GM20431 (cell line): ENCODE measurements at regions not wholly inside any gene's neighbourhood (a gene's known extent, or its start where the extent isn't known, plus 50 kb on each side); places are given as distances from the start of the nearest gene placed in this dataset.
"Not testable (repeated sequence)": the region's sequence is repeated elsewhere in the genome, so short reads cannot be mapped to it uniquely, and the experiment has no call there.

Experiments used
- in situ Hi-C: fragments of 300-500 bp; cut with MseI, MboI; formaldehyde crosslinking; loops from one replicate; pipeline ENCODE4 v1.15.0; 2020; ENCODE audit warnings: low sequenced_read_pairs; ENCODE audit not compliant: unreplicated experiment

DNA sequence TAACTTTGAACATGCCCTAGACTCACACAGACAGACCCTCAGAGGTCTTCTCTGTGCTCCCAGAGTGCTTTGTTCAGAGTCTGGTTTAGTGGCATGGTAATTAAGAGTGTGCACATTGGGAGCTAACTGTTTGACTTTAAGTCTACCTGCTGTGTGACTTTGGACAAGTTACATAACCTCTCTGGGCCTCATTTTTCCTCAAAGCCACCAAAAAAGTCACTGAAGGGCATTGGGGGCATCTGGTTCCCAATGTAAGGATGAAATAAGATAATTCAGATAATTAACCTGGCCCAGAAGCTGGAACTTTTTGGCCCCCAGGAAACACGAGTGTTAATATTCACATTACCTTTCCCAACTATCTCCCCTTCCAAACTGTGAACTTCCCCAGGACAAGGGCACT is 341.1 kb downstream of the BCL2L11 start:
- in situ Hi-C loops, result not testable (repeated sequence)

DNA sequence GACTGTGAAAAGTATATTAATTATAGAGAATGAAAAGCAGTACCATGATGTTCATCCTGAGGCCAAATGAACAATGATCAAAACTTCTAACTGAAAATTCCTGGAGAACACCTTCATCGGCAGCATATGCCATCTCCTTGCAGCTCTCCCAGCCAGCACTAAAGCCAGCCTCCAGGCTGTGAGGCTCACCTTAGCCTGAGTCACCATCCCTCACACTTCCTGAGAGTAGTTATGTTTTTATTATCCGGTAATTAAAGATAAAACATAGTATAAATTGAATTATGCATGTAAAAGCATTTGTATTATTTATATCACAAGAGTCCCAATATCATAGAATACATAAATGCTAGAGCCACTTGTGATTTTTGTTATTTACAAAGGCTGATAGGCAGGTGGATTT is 341.9 kb downstream of the BCL2L11 start:
- in situ Hi-C loops, result not testable (repeated sequence)

DNA sequence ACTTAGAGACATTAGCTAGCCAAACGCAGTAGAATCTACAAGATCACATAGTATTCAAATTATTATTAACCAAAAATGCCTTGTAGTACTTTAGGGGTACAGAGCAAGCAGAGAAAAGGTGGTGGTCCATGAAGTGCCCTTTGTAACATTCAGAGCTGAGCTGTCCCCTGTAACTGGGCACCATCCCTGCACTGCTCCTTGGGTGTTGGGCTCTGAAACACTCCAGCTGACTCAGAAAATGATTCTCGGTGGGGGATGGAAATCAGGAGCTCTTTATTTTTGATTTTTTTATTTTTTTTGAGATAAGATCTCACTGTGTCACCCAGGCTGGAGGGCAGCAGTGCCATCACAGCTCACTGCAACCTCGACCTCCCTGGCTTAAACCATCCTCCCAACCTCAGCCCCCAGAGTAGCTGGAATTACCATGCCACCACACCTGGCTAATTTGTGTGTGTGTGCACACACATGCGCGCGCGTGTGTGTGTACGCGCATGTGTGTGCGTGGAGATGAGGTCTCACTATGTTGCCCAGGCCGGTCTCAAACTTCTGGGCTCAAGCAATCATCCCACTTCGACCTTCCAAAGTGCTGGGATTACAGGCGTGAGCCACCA is 342.6 kb downstream of the BCL2L11 start:
- in situ Hi-C loops, result not testable (repeated sequence)

DNA sequence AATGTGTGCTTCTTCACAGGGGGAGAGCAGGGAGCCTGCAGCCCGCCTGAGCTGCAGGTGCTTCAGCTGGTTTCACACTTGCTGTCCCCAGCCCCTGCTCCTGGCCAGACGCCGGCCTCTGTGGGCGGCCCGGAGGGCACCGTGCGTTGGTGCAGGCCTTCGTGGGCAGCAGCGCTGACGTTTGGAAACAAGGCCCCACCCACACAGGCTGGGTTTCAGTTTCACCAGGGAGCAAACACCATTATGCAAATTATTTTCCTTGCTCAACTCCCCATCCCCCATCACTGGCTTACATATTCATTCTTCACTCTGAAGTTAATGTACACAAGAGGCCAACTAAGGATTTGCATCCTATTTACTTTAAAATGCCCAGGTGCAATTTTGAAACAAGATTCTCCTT is 343.2 kb downstream of the BCL2L11 start:
- in situ Hi-C loops, result not testable (repeated sequence)

DNA sequence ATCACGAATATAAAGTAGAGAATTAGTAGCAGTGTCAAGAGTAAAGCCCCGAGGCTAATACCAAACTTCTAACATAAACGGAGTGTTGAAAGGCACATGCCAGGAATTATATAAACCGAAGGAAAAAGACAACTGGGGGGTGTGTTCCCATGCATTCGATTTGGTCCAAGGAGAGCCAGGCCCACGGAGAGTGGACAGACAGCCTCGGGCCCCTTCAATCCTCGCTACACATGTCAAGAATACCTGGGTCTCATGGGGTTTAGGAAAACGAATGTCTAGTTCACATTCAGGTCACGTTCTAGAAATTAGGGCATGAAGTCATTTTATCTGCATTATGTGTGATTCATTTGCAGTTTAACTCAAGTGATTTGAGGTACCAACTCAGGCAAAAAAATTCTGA is 343.7 kb downstream of the BCL2L11 start:
- in situ Hi-C loops, result not testable (repeated sequence)

DNA sequence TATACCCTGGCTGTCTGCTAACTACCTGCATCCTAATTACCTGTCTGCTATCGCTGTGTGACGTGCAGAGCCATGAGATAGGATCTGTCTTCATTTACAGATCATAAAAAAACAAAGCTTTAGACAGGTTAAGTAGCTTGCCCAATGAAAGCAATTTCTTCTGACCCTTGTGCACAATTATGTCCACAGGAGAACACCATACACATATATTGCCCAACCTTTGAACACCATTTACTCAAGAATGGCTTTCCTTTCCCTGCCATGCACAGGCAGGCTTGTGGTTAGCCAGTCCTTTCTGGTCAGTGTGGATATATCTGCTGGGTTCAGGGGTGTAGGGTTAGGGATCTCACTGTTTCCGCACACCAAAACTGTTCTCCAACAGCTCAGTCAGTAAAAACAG is 344.8 kb downstream of the BCL2L11 start:
- in situ Hi-C loops, result not testable (repeated sequence)

DNA sequence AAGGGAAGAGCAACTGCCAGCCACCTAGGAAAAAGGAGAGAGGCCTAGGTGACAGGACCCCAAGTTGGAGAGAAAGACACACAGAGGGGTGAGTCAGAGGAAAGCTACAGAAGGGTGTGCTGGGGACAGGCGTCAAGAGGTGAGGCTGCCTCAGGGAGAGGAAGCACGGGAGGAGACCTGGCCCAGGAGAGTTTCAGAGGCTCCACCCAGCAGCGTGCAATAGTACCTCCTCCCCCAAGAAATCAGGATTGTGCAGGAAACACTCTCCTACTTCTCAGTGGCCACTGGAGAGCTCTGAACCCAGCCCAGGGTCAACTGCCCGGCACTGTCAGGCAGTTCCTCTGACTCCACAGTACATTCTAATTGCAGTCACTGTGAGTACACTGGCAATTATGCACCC is 346.0 kb downstream of the BCL2L11 start:
- in situ Hi-C loops, result not testable (repeated sequence)

DNA sequence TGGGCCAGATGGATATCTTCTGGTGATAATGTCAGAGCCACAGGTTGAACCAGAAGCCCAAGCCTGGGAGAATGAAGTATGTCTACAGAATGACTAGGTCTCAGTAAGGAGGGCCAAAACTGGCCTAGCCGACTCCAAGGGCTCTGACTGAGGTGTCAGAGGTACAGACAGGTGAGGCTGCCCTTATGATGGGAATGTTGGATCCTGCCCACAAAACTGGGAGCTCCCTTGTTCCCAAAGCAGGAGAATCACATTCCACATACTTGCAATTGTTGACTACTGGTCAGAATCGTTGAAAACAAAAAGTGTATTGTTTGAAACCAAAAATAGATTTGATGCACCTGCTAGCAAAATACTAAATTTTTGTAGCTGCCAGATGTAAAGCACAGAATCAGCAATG is 350.2 kb downstream of the BCL2L11 start:
- in situ Hi-C loops, result not testable (repeated sequence)

DNA sequence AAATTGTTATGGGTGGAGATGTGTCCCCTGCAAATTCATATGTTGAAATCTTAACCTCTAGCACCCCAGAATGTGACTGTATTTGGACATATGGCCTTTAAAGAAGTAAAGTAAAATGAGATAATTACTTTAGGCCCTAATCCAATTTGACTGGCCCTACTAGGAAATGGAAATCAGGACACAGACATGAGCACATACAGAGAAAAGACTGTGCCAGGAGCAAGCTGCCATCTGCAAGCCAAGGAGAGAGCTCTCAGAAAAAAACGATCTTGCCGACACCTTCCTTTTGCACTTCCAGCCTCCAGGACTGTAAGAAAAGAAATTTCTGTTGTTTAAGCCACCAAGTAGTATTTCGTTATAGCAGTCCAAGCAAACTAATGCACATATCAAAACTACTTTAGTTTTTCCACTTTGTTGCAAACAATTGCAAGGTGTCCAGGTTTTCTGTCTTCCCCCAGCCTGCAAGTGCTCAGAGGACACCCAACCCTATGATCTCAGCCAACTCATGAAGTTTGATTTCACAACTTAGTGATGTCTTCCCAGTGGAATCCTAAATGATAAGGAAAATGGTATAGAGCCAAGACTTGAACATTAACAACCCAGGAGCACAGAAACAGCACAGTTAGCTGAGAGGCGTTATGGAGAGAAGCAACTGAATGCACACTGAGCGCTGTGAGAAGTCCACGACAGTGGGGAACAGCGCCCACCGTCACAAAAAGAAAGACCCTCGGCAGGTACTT is 351.2 kb downstream of the BCL2L11 start:
- in situ Hi-C loops, result not testable (repeated sequence)

DNA sequence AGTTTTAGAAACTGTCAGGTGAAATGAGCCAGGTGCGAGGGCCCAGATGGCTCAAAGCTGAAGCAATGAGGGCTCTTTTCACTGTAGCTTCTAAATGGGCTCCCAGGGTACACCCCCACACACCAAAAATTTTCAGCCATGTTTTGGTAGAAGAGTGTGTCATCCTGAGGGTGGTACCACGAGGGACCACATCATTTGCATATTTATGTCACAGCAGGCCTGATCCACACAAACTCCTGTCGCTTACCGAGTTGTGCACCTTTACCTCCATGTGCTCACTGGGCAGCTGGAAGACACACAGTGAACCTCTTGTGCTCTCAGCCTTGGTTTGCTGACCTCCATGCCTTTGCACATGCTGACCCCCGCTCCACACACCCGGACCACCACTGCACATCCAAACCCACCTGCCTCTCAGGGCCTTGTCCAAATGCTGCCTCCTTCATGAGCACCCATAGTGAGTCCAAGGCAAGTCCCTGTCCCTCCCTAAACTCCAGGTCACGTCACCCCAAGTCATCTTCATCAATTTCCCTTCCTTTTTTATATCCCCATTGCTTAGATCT is 352.2 kb downstream of the BCL2L11 start:
- in situ Hi-C loops, result not testable (repeated sequence)

DNA sequence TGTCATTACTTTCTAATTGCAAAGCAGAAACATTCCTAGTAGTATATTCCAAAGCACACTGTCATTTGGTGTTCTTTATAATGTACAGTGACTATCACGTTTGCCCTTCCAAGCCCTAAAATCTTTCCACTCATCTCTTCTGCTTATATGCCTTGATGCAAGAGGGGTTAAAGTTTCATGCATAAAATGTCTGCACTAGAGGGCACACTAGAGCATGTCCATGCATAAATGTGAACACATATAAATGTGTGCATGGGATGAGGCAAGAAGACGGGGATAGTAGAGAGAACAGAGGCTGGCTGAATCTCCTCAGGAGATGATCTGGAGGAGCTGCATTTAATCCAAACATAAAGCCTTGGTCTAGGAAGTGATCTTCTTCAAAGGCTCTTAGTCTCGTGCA is 352.8 kb downstream of the BCL2L11 start:
- in situ Hi-C loops, result not testable (repeated sequence)

DNA sequence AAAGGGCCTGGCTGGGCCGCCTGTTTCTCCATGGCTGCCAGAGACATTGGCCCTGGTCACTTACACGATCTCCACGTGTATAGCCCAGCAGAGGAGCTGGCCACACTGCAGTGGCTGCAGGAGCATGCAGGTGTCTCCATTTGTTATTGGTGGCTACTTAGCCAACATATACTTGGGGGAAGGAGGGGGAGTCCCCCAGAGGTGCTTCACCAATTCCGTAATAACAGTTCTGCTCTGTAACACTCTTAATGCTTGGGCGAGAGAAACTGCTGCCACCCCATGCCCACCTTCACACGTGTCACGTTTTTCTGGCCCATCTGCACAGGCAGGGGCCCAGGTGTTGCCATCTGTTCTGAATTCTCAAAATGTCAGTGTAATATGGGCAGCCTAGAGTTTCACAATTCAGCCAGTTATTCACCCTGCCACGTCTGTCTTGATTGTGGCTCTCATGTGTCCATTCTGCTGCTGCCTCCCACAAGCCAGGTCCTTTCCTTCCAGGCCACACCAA is 353.5 kb downstream of the BCL2L11 start:
- in situ Hi-C loops, result not testable (repeated sequence)

DNA sequence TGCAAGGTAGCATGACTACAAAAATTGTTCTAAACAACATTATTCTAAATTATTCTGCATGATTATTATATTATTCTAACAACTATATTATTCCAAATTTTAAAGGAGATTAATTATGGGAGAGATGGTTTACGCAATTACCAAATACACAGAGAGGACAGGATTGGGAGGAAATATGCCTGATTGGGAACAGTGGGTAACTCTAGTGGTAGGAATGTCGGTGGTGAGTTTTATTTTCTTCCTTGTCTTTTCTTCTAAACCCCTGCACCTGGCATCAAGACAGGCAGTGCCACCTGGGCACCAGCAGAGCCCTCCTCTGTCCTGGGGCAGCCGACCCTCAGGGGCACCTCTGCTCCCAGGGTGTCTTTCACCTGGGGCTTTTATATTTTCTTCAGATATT is 357.6 kb downstream of the BCL2L11 start:
- in situ Hi-C loops, result not testable (repeated sequence)

DNA sequence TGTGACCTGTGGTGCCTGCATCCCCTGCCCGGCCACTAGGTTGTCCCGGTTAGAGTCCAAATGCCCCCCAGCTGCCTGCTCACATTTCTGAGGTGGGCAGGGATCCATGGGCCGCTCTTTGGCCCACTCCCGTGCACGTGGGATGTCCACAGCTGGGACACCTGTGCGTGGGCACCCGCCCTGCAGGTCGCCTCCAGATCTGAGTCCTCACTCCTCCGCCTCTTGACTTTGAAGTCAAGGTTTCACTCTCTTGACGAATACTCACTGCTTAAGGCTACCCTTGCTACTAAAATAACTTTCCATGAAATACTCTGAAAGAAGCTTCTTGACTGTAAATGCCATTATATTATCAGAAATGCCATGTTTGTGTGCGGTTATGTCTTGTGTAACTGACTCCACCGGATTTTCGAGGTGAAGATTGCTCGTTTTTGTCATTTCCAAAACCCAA is 358.2 kb downstream of the BCL2L11 start:
- in situ Hi-C loops, result not testable (repeated sequence)

DNA sequence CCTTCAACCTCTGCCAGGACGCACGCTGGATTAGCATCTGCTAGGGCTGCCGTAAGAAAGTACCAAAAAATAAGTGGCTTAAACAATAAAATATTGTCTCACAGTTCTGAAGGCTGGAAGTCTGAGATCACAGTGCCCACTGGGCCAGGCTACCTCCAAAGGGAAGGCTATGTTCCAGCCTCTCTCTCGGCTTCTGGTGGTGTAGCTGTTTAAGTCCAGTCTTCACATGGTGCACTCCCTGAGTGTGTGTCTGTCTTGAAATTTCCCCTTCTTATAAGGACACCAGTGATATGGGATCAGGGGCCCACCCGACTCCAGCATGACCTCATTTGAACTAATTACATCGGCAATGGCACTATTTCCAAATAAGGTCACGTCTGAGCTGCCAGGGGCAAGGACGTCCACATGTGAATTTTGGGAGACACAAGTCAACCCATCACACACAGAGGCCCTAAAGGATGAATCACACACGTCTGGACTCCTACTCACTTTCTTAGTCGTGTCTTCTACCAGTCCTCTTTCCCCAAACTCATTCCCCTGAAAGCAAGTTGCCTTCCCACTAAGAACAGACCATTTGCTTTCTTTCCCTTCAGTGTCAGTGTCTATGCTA is 359.4 kb downstream of the BCL2L11 start:
- in situ Hi-C loops, result not testable (repeated sequence)

DNA sequence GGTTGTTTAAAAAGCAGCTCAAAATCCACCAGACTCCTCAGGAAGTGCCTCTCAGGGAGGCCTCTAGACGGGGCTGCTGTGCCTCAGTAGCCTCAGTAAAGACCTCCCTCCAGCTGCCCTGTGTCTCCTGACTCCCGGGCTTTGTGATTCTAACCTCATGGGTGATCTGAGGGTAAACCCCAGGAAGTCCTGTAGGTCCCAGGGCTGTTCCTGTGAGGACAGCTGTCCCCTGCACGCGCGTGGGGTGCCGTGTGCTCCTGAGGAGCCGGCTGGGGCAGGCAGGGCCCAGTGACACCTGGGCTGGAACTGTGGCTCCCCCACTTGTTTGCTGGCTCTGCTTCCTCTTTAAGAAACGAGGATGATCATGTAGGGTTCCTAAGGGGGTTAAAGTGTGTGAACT is 359.9 kb downstream of the BCL2L11 start:
- in situ Hi-C loops, result not testable (repeated sequence)

DNA sequence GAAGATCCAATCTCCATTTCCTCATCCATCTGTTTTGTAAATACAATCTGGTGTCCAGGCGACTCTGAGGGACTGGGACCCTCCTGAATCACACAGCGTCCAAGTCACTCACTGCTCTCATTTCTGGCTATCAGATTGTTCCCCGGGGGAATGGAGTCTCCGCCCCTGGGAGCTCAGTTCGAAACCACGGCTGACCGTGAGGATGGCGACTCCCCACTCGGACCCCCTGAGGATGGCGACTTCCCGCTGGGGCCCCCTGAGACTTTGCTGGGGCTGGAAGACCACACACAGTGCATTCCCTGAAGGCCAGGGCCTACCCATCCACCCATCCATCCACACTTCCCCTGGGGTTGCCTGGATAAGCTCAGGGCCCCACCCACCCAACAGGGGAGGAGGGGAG is 360.5 kb downstream of the BCL2L11 start:
- in situ Hi-C loops, result not testable (repeated sequence)

DNA sequence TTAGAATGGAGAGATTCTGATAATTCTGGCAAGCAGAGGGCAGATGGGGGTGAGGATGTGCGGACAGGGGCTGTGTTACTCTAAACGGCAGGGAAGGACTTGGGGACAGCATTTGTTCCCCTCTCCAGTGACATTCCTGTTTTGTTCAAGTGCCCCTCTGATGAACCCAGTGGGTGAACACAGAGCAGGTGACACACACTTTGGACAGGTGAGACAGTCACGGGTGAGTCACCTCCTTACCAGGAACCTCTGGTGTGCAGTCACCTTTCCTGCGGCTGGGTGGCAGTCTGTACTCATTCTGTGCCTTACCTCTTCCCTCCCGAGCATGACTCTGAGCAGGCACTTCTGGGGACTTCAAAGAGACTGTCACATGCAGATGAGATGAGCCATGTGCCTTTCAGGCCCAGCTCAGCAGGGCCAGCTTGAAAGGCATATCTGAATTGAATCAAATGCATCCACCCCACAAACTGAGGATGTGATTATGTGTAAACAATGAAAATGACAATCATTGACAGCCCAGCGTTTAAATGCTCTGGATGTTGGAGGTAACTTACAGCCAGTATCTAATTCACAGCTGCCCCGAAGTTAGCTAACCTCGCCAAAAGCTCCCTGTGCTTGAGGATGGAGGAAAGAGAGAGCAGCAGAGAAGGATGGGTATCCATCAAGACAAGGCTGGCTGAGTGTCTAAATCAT is 362.4 kb downstream of the BCL2L11 start:
- in situ Hi-C loops, result not testable (repeated sequence)

DNA sequence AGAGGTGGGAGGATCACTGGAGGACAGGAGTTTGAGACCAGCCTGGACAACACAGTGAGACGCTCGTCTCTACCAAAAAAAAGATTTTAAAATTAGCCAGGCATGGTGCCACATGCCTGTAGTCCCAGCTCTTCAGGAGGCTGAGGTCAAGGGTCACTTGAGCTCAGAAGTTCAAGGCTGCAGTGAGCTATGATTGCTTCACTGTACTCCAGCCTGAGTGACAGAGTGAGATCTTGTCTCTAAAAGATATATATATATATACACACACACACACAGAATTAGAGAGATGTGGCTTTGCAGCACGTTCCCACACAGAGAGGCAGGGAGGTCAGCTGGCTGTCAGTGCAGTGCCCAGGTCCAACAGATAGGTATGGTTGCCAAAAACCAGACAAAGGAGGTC is 363.4 kb downstream of the BCL2L11 start:
- in situ Hi-C loops, result not testable (repeated sequence)

DNA sequence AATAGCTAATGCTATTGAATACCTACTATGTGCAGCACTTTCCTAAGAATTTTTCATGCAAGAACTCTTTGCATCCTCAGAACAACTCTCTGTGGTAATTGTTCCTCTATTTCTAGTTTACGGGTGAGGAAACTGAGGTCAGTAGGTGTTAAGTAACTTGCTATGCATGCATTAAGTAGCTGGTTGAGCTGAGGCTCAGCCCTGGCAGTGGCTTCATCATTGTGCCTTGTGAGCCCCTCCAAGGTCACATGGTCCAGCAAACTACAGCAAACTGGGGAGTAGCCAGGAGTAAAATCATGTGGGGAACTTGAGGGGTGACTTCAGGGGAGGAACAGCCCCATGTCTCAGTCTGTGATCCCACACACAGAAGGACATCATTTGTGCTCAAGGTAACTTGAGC is 365.2 kb downstream of the BCL2L11 start:
- in situ Hi-C loops, result not testable (repeated sequence)
